ENCODE measurements at regions not wholly inside any gene's neighbourhood (a gene's known extent, or its start where the extent isn't known, plus 50 kb on each side); places are given as distances from the start of the nearest gene placed in this dataset.

GRCh38 chr7:12756821-12757220, 69.4 kb downstream of the ARL4A start:
- Mint-ChIP-seq H3K4me1 (peaks cover 0 to 3% (median 0%) of the 10 kb centered on the region in 7 donors), H3K27ac (no peak overlapping the region), H3K4me3 (no peak overlapping the region), H3K9me3 (peaks cover 0 to 22% (median 6%) of the 10 kb centered on the region in 11 donors), H3K27me3 (peaks cover 3 to 11% (median 7%) of the 10 kb centered on the region in 5 donors), H3K36me3 (peaks cover 0 to 7% (median 0%) of the 10 kb centered on the region in 5 donors)
- no peak overlapping the region for H3K27ac ChIP-seq (ENCODE audit: low read depth, low read length)
- H3K9me3 ChIP-seq (ENCODE audit: control insufficient read depth in 2 of 3, low read length in 3 of 3) = no peaks in the 10 kb centered on the region
- H3K4me3 ChIP-seq (ENCODE audit: low read length) = no peak overlapping the region
- DNase-seq (no peak), ATAC-seq (no peak)
- peaks cover 0 to 3% of the 10 kb centered on the region in 2 donors for H3K27me3 ChIP-seq (ENCODE audit: control insufficient read depth in 2 of 2, insufficient read depth in 2 of 2, low read length in 2 of 2)
- ChIA-PET POLR2A (no interaction called here), CTCF (no interaction called here)
- H3K4me1 ChIP-seq (ENCODE audit: control insufficient read depth in 2 of 2, insufficient read depth in 2 of 2, low read length in 2 of 2) = no peaks in the 10 kb centered on the region
- no peaks in the 10 kb centered on the region for H3K36me3 ChIP-seq (ENCODE audit: control insufficient read depth in 2 of 3, insufficient read depth in 3 of 3, low read length in 3 of 3)
- intact Hi-C loops (cut with micrococcal nuclease) = no loop called here

GRCh38 chr7:12757443-12757842, 70.0 kb downstream of the ARL4A start:
- ATAC-seq = no peak
- Mint-ChIP-seq H3K36me3 (peaks cover 0 to 7% (median 0%) of the 10 kb centered on the region in 5 donors), H3K27me3 (peaks cover 6 to 16% (median 8%) of the 10 kb centered on the region in 5 donors), H3K27ac (no peak overlapping the region), H3K4me1 (peaks cover 0 to 3% (median 0%) of the 10 kb centered on the region in 7 donors), H3K4me3 (no peak overlapping the region), H3K9me3 (peaks cover 0 to 22% (median 6%) of the 10 kb centered on the region in 11 donors)
- H3K9me3 ChIP-seq (ENCODE audit: control insufficient read depth in 2 of 3, low read length in 3 of 3) = no peaks in the 10 kb centered on the region
- H3K4me1 ChIP-seq (ENCODE audit: control insufficient read depth in 2 of 2, insufficient read depth in 2 of 2, low read length in 2 of 2) = no peaks in the 10 kb centered on the region
- peaks cover 0 to 3% of the 10 kb centered on the region in 2 donors for H3K27me3 ChIP-seq (ENCODE audit: control insufficient read depth in 2 of 2, insufficient read depth in 2 of 2, low read length in 2 of 2)
- intact Hi-C loops (cut with micrococcal nuclease) = no loop called here
- ChIA-PET CTCF (interaction anchor here (0.6 kb wide), 1 partner anchor 67 kb away, joined by 3 read pairs; no protein-coding TSS in a partner anchor), POLR2A (no interaction called here)
- no peak for DNase-seq
- no peaks in the 10 kb centered on the region for H3K36me3 ChIP-seq (ENCODE audit: control insufficient read depth in 2 of 3, insufficient read depth in 3 of 3, low read length in 3 of 3)
- no peak overlapping the region for H3K4me3 ChIP-seq (ENCODE audit: low read length)
- H3K27ac ChIP-seq (ENCODE audit: low read depth, low read length) = no peak overlapping the region

- Histone ChIP-seq H3K36me3 (ENCODE audit: control insufficient read depth in 2 of 3, insufficient read depth in 3 of 3, low read length in 3 of 3) (no peaks in the 10 kb centered on the region), H3K4me1 (ENCODE audit: control insufficient read depth in 2 of 2, insufficient read depth in 2 of 2, low read length in 2 of 2) (no peaks in the 10 kb centered on the region), H3K9me3 (ENCODE audit: control insufficient read depth in 2 of 3, low read length in 3 of 3) (no peaks in the 10 kb centered on the region), H3K27me3 (ENCODE audit: control insufficient read depth in 2 of 2, insufficient read depth in 2 of 2, low read length in 2 of 2) (peaks cover 0 to 3% of the 10 kb centered on the region in 2 donors), H3K4me3 (ENCODE audit: low read length) (no peak overlapping the region), H3K27ac (ENCODE audit: low read depth, low read length) (no peak overlapping the region)
- peaks cover 2 to 16% (median 8%) of the 10 kb centered on the region in 5 donors for H3K27me3 Mint-ChIP-seq
- H3K4me1 Mint-ChIP-seq = peaks cover 0 to 3% (median 0%) of the 10 kb centered on the region in 7 donors
- H3K27ac Mint-ChIP-seq = no peak overlapping the region
- intact Hi-C loops (cut with micrococcal nuclease) = no loop called here
- no peak overlapping the region for H3K4me3 Mint-ChIP-seq
- POLR2A ChIA-PET = no interaction called here
- DNase-seq (no peak), ATAC-seq (no peak)
- H3K9me3 Mint-ChIP-seq = peaks cover 0 to 22% (median 6%) of the 10 kb centered on the region in 11 donors
- CTCF ChIA-PET = no interaction called here
- peaks cover 0 to 7% (median 0%) of the 10 kb centered on the region in 5 donors for H3K36me3 Mint-ChIP-seq
Observed at GRCh38 chr7:12759151-12759550, 71.7 kb downstream of the ARL4A start.

- H3K36me3 Mint-ChIP-seq = peaks cover 0 to 7% (median 0%) of the 10 kb centered on the region in 5 donors
- H3K4me3 Mint-ChIP-seq = no peak overlapping the region
- no peak for DNase-seq
- peaks cover 4 to 16% (median 8%) of the 10 kb centered on the region in 5 donors for H3K27me3 Mint-ChIP-seq
- ATAC-seq = no peak
- Histone ChIP-seq H3K4me3 (ENCODE audit: low read length) (no peak overlapping the region), H3K4me1 (ENCODE audit: control insufficient read depth in 2 of 2, insufficient read depth in 2 of 2, low read length in 2 of 2) (no peaks in the 10 kb centered on the region), H3K36me3 (ENCODE audit: control insufficient read depth in 2 of 3, insufficient read depth in 3 of 3, low read length in 3 of 3) (no peaks in the 10 kb centered on the region), H3K27me3 (ENCODE audit: control insufficient read depth in 2 of 2, insufficient read depth in 2 of 2, low read length in 2 of 2) (peaks cover 0 to 3% of the 10 kb centered on the region in 2 donors), H3K9me3 (ENCODE audit: control insufficient read depth in 2 of 3, low read length in 3 of 3) (no peaks in the 10 kb centered on the region), H3K27ac (ENCODE audit: low read depth, low read length) (no peak overlapping the region)
- H3K27ac Mint-ChIP-seq = no peak overlapping the region
- H3K9me3 Mint-ChIP-seq = peaks cover 0 to 22% (median 6%) of the 10 kb centered on the region in 11 donors
- peaks cover 0 to 3% (median 0%) of the 10 kb centered on the region in 7 donors for H3K4me1 Mint-ChIP-seq
- intact Hi-C loops (cut with micrococcal nuclease) = no loop called here
- ChIA-PET CTCF (no interaction called here), POLR2A (no interaction called here)
Observed at GRCh38 chr7:12761111-12761510, 73.7 kb downstream of the ARL4A start.

- Mint-ChIP-seq H3K9me3 (peaks cover 0 to 22% (median 6%) of the 10 kb centered on the region in 11 donors), H3K27ac (no peak overlapping the region)
- POLR2A ChIA-PET = no interaction called here
Observed at GRCh38 chr7:12761691-12762090, 74.3 kb downstream of the ARL4A start.

GRCh38 chr7:12764458-12764891, 77.0 kb downstream of the ARL4A start:
- H3K4me3 Mint-ChIP-seq = no peak overlapping the region
- POLR2A ChIA-PET = no interaction called here

More at GRCh38 chr7:12761691-12762090, 74.3 kb downstream of the ARL4A start:
- no peaks in the 10 kb centered on the region for H3K36me3 ChIP-seq (ENCODE audit: control insufficient read depth in 2 of 3, insufficient read depth in 3 of 3, low read length in 3 of 3)
- Mint-ChIP-seq H3K4me3 (no peak overlapping the region), H3K27me3 (peaks cover 4 to 16% (median 9%) of the 10 kb centered on the region in 5 donors), H3K36me3 (peaks cover 0 to 7% (median 0%) of the 10 kb centered on the region in 5 donors), H3K4me1 (peaks cover 0 to 3% (median 0%) of the 10 kb centered on the region in 7 donors)
- DNase-seq = no peak
- intact Hi-C loops (cut with micrococcal nuclease) = no loop called here
- H3K9me3 ChIP-seq (ENCODE audit: control insufficient read depth in 2 of 3, low read length in 3 of 3) = no peaks in the 10 kb centered on the region
- no peak overlapping the region for H3K27ac ChIP-seq (ENCODE audit: low read depth, low read length)
- ATAC-seq = no peak
- H3K4me3 ChIP-seq (ENCODE audit: low read length) = no peak overlapping the region
- H3K4me1 ChIP-seq (ENCODE audit: control insufficient read depth in 2 of 2, insufficient read depth in 2 of 2, low read length in 2 of 2) = no peaks in the 10 kb centered on the region
- H3K27me3 ChIP-seq (ENCODE audit: control insufficient read depth in 2 of 2, insufficient read depth in 2 of 2, low read length in 2 of 2) = peaks cover 0 to 3% of the 10 kb centered on the region in 2 donors
- CTCF ChIA-PET = no interaction called here

More at GRCh38 chr7:12764458-12764891, 77.0 kb downstream of the ARL4A start:
- peaks cover 0 to 7% (median 0%) of the 10 kb centered on the region in 5 donors for H3K36me3 Mint-ChIP-seq
- no peak for DNase-seq
- intact Hi-C loops (cut with micrococcal nuclease) = no loop called here
- Histone ChIP-seq H3K4me1 (ENCODE audit: control insufficient read depth in 2 of 2, insufficient read depth in 2 of 2, low read length in 2 of 2) (no peaks in the 10 kb centered on the region), H3K36me3 (ENCODE audit: control insufficient read depth in 2 of 3, insufficient read depth in 3 of 3, low read length in 3 of 3) (no peaks in the 10 kb centered on the region), H3K9me3 (ENCODE audit: control insufficient read depth in 2 of 3, low read length in 3 of 3) (no peaks in the 10 kb centered on the region), H3K27ac (ENCODE audit: low read depth, low read length) (no peak overlapping the region), H3K4me3 (ENCODE audit: low read length) (no peak overlapping the region), H3K27me3 (ENCODE audit: control insufficient read depth in 2 of 2, insufficient read depth in 2 of 2, low read length in 2 of 2) (no peaks in the 10 kb centered on the region)
- no peak overlapping the region for H3K27ac Mint-ChIP-seq
- peaks cover 0 to 20% (median 6%) of the 10 kb centered on the region in 11 donors for H3K9me3 Mint-ChIP-seq
- ATAC-seq = no peak
- H3K4me1 Mint-ChIP-seq = peaks cover 0 to 3% (median 0%) of the 10 kb centered on the region in 7 donors
- H3K27me3 Mint-ChIP-seq = peaks cover 4 to 16% (median 12%) of the 10 kb centered on the region in 5 donors
- CTCF ChIA-PET = no interaction called here
